HG03066 (cell line): ENCODE measurements at regions not wholly inside any gene's neighbourhood (a gene's known extent, or its start where the extent isn't known, plus 50 kb on each side); places are given as distances from the start of the nearest gene placed in this dataset.
"Not testable (repeated sequence)": the region's sequence is repeated elsewhere in the genome, so short reads cannot be mapped to it uniquely, and the experiment has no call there.

Source experiments
- ATAC-seq: cut with Tn5 transposase; IDR thresholded peaks from one replicate; pipeline ENCODE4 v1.9.1; 2021; ENCODE audit warnings: low read depth; ENCODE audit not compliant: unreplicated experiment

- not testable (repeated sequence) for ATAC-seq
Measured at GRCh38 chr9:42430674-42431615, 247.5 kb downstream of the SPATA31A6 start.

GRCh38 chr9:42431616-42432010 lies 248.2 kb downstream of the SPATA31A6 start:
- ATAC-seq = not testable (repeated sequence)

GRCh38 chr9:42434844-42435714 lies 251.6 kb downstream of the SPATA31A6 start:
- ATAC-seq = not testable (repeated sequence)

GRCh38 chr9:42435715-42436342 lies 252.4 kb downstream of the SPATA31A6 start:
- not testable (repeated sequence) for ATAC-seq

GRCh38 chr9:42437057-42437759 lies 253.7 kb downstream of the SPATA31A6 start:
- ATAC-seq = not testable (repeated sequence)

GRCh38 chr9:42442680-42443079 lies 259.2 kb downstream of the SPATA31A6 start:
- not testable (repeated sequence) for ATAC-seq

- ATAC-seq = not testable (repeated sequence)
Measured at GRCh38 chr9:42443414-42443813, 260.0 kb downstream of the SPATA31A6 start.

GRCh38 chr9:42461436-42461835 lies 278.0 kb downstream of the SPATA31A6 start:
- ATAC-seq = not testable (repeated sequence)

- ATAC-seq = not testable (repeated sequence)
Measured at GRCh38 chr9:42461863-42462262, 278.4 kb downstream of the SPATA31A6 start.

- ATAC-seq = not testable (repeated sequence)
Measured at GRCh38 chr9:42463981-42464380, 280.5 kb downstream of the SPATA31A6 start.

- not testable (repeated sequence) for ATAC-seq
Measured at GRCh38 chr9:42470577-42470976, 287.1 kb downstream of the SPATA31A6 start.

GRCh38 chr9:42490989-42491388 lies 307.5 kb downstream of the SPATA31A6 start:
- ATAC-seq = not testable (repeated sequence)

- not testable (repeated sequence) for ATAC-seq
Measured at GRCh38 chr9:42502620-42503264, 319.3 kb downstream of the SPATA31A6 start.

GRCh38 chr9:42508111-42508510 lies 324.7 kb downstream of the SPATA31A6 start:
- not testable (repeated sequence) for ATAC-seq

- ATAC-seq = not testable (repeated sequence)
Measured at GRCh38 chr9:42513535-42513934, 330.1 kb downstream of the SPATA31A6 start.

- not testable (repeated sequence) for ATAC-seq
Measured at GRCh38 chr9:42534325-42534983, 351.0 kb downstream of the SPATA31A6 start.

- ATAC-seq = not testable (repeated sequence)
Measured at GRCh38 chr9:42534984-42535325, 351.5 kb downstream of the SPATA31A6 start.

- ATAC-seq = not testable (repeated sequence)
Measured at GRCh38 chr9:42550789-42551357, 367.4 kb downstream of the SPATA31A6 start.

GRCh38 chr9:42568530-42568929 lies 385.1 kb downstream of the SPATA31A6 start:
- not testable (repeated sequence) for ATAC-seq
